OCI-LY3 (cell line): ENCODE measurements at regions not wholly inside any gene's neighbourhood (a gene's known extent, or its start where the extent isn't known, plus 50 kb on each side); places are given as distances from the start of the nearest gene placed in this dataset.

Experiments used
- H2AFZ ChIP-seq: fragments of 200-600, 300-600 bp; shearing (Covaris generic); 2 replicates; pipeline ENCODE4 v1.6.0; 2014; ENCODE audit warnings: antibody characterized with exemption, low read depth, low read length
- H3K27ac ChIP-seq: fragments of 200-600, 300-600 bp; sonication (generic); 2 replicates; pipeline ENCODE4 v1.5.1; 2014; ENCODE audit warnings: mild to moderate bottlenecking, low read length, moderate library complexity, mixed read lengths
- H3K27me3 ChIP-seq: fragments of 200-600, 300-600 bp; sonication (generic); 2 replicates; pipeline ENCODE4 v1.6.1; 2014; ENCODE audit warnings: low read depth, low read length, mixed read lengths
- H3K36me3 ChIP-seq: fragments of 200-600, 300-600 bp; sonication (generic); replicated peaks from 2 replicates; pipeline ENCODE3; 2014; ENCODE audit warnings: low read depth, low read length, mixed read lengths
- H3K4me1 ChIP-seq: fragments of 300-600, 200-600 bp; sonication (generic); 2 replicates; pipeline ENCODE4 v1.6.1; 2014; ENCODE audit warnings: low read length, mixed read lengths
- H3K4me2 ChIP-seq: fragments of 200-600, 300-600 bp; sonication (generic); 2 replicates; pipeline ENCODE4 v1.6.1; 2014; ENCODE audit warnings: low read length, mixed read lengths
- H3K4me3 ChIP-seq: fragments of 300-600, 200-600 bp; sonication (generic); 2 replicates; pipeline ENCODE4 v1.5.1; 2014; ENCODE audit warnings: antibody characterized with exemption, mild to moderate bottlenecking, low read length, moderate library complexity
- H3K79me2 ChIP-seq: fragments of 300-600, 200-600 bp; shearing (Covaris generic); 2 replicates; pipeline ENCODE4 v1.6.1; 2014; ENCODE audit warnings: mild to moderate bottlenecking, low read length, mixed read lengths
- H3K9ac ChIP-seq: fragments of 300-600, 200-600 bp; shearing (Covaris generic); 2 replicates; pipeline ENCODE4 v1.6.0; 2014; ENCODE audit warnings: mild to moderate bottlenecking, low read length, moderate library complexity
- H3K9me3 ChIP-seq: fragments of 200-600, 300-600 bp; shearing (Covaris generic); 2 replicates; pipeline ENCODE4 v1.6.1; 2014; ENCODE audit warnings: low read length, mixed read lengths; ENCODE audit not compliant: insufficient read depth
- H4K20me1 ChIP-seq: fragments of 200-600, 300-600 bp; sonication (generic); 2 replicates; pipeline ENCODE4 v1.6.1; 2016; ENCODE audit warnings: low read length, mixed read lengths; ENCODE audit not compliant: insufficient read depth
- EZH2phosphoT487 ChIP-seq: fragments of 200-600 bp; shearing (Covaris generic); IDR thresholded peaks from 2 replicates; pipeline ENCODE4 v1.6.1; 2018; ENCODE audit warnings: antibody characterized with exemption, mixed run types, low read depth
- TF ChIP-seq, protein P1 (sequence below): fragments of 200-600, 300-600 bp; sonication (generic); IDR thresholded peaks from 2 replicates; pipeline ENCODE4 v1.5.1; 2014; ENCODE audit warnings: antibody characterized with exemption, low read length, low read depth

DNA sequence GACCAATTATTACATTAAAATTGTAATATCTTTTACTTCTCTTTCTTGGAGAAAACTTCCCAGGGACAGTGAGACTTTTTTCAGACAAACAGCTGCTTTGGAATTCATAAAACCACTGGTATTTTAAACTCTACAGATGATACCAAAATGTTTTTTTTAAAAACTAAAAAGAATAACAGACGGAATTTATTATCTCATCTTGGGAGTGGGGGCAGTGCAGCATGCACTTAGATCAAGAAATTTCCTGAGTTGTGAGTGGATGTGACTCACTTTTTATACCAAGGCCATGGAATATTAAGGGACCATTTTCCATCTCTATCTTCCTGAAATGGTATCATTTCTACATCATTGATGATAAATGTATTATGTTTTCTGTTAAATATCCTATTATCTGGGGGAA, 422.8 kb upstream of the HNRNPA3 start:
- no peaks in the 10 kb centered on the region for H3K79me2 ChIP-seq
- no peaks in the 10 kb centered on the region for H3K27me3 ChIP-seq
- no peaks in the 10 kb centered on the region for H3K9me3 ChIP-seq
- no peak overlapping the region for H3K27ac ChIP-seq
- H3K4me3 ChIP-seq, result no peak overlapping the region
- TF ChIP-seq, protein P1, sequence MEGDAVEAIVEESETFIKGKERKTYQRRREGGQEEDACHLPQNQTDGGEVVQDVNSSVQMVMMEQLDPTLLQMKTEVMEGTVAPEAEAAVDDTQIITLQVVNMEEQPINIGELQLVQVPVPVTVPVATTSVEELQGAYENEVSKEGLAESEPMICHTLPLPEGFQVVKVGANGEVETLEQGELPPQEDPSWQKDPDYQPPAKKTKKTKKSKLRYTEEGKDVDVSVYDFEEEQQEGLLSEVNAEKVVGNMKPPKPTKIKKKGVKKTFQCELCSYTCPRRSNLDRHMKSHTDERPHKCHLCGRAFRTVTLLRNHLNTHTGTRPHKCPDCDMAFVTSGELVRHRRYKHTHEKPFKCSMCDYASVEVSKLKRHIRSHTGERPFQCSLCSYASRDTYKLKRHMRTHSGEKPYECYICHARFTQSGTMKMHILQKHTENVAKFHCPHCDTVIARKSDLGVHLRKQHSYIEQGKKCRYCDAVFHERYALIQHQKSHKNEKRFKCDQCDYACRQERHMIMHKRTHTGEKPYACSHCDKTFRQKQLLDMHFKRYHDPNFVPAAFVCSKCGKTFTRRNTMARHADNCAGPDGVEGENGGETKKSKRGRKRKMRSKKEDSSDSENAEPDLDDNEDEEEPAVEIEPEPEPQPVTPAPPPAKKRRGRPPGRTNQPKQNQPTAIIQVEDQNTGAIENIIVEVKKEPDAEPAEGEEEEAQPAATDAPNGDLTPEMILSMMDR, result no peak
- TF ChIP-seq EZH2phosphoT487, result no peak
- H2AFZ ChIP-seq, result no peak overlapping the region
- H3K4me1 ChIP-seq, result no peaks in the 10 kb centered on the region
- no peaks in the 10 kb centered on the region for H3K36me3 ChIP-seq
- no peaks in the 10 kb centered on the region for H4K20me1 ChIP-seq
- H3K9ac ChIP-seq, result no peak overlapping the region
- H3K4me2 ChIP-seq, result no peak overlapping the region

DNA sequence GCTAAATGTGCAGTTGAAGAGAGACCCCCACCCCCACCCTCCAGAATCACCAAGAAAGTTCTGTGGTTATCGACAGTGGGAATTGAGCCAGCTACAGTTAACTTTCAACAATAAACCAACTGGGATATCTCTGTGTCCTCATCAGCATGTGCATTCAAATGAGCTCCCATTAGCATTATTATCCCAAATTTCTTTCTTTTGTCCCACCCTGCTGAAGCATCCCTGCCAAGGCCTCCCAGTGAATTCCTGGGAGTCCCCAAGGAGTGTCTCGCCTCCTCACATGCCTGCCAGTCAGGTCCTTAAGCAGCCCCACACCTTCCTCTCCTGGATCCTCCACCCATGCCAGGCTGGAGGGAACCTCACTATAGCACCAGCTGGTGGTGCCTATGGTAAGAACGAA, 422.1 kb upstream of the HNRNPA3 start:
- H3K27me3 ChIP-seq, result no peaks in the 10 kb centered on the region
- H3K27ac ChIP-seq, result no peak overlapping the region
- H3K4me2 ChIP-seq, result no peak overlapping the region
- no peaks in the 10 kb centered on the region for H3K9me3 ChIP-seq
- no peak overlapping the region for H3K9ac ChIP-seq
- TF ChIP-seq, protein P1, result no peak
- no peak for TF ChIP-seq EZH2phosphoT487
- no peaks in the 10 kb centered on the region for H3K4me1 ChIP-seq
- no peak overlapping the region for H3K4me3 ChIP-seq
- H2AFZ ChIP-seq, result no peak overlapping the region
- H3K36me3 ChIP-seq, result no peaks in the 10 kb centered on the region
- no peaks in the 10 kb centered on the region for H3K79me2 ChIP-seq
- H4K20me1 ChIP-seq, result no peaks in the 10 kb centered on the region

GRCh38 chr2:176793792-176794191, 418.8 kb upstream of the HNRNPA3 start:
- no peak for TF ChIP-seq EZH2phosphoT487
- TF ChIP-seq, protein P1, result no peak

DNA sequence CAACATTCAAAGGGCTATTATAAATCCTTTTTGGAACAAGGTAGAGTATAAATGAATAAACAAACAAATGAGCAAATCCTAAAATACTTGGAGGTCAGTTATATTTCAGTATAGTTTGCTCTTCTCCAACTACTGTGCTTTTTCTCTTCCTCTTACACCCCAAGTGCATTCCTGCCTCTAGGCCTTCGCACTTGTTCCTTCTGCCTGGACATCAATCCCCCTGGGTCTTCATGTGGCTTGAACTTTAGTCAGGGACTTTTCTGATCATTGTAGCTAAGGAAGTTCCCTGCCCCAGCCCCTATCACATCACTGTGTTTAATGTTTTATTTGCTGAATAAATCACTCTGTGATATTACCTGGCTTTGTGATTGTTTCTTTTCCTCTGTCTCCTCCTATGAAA, 418.2 kb upstream of the HNRNPA3 start:
- Histone ChIP-seq H3K9ac (no peak overlapping the region), H3K4me1 (no peaks in the 10 kb centered on the region), H2AFZ (no peak overlapping the region), H3K79me2 (no peaks in the 10 kb centered on the region), H3K27ac (no peak overlapping the region), H3K27me3 (no peaks in the 10 kb centered on the region), H3K9me3 (no peaks in the 10 kb centered on the region), H3K4me3 (no peak overlapping the region), H3K36me3 (no peaks in the 10 kb centered on the region), H4K20me1 (no peaks in the 10 kb centered on the region), H3K4me2 (no peak overlapping the region)
- TF ChIP-seq, protein P1, result no peak
- no peak for TF ChIP-seq EZH2phosphoT487

More at GRCh38 chr2:176793792-176794191, 418.8 kb upstream of the HNRNPA3 start:
- H3K4me1 ChIP-seq, result no peaks in the 10 kb centered on the region
- H3K79me2 ChIP-seq, result no peaks in the 10 kb centered on the region
- no peaks in the 10 kb centered on the region for H3K9me3 ChIP-seq
- H3K27me3 ChIP-seq, result no peaks in the 10 kb centered on the region
- H3K4me3 ChIP-seq, result no peak overlapping the region
- H2AFZ ChIP-seq, result no peak overlapping the region
- H3K4me2 ChIP-seq, result no peak overlapping the region
- H4K20me1 ChIP-seq, result no peaks in the 10 kb centered on the region
- no peaks in the 10 kb centered on the region for H3K36me3 ChIP-seq
- no peak overlapping the region for H3K9ac ChIP-seq
- no peak overlapping the region for H3K27ac ChIP-seq
